GM18502 (cell line): ENCODE measurements at regions not wholly inside any gene's neighbourhood (a gene's known extent, or its start where the extent isn't known, plus 50 kb on each side); places are given as distances from the start of the nearest gene placed in this dataset.
"Not testable (repeated sequence)": the region's sequence is repeated elsewhere in the genome, so short reads cannot be mapped to it uniquely, and the experiment has no call there.

Experiments
- ATAC-seq: cut with Tn5 transposase; IDR thresholded peaks from one replicate; pipeline ENCODE4 v1.9.1; 2021; ENCODE audit warnings: mild to moderate bottlenecking; ENCODE audit not compliant: unreplicated experiment, poor library complexity

GRCh38 chr21:14830307-14830706, 234.5 kb downstream of the NRIP1 start:
- no peak for ATAC-seq

- ATAC-seq: no peak
These were observed 235.1 kb downstream of the NRIP1 start for GRCh38 chr21:14829685-14830084.

GRCh38 chr21:14827468-14827867, 237.3 kb downstream of the NRIP1 start:
- ATAC-seq: no peak

GRCh38 chr21:14826630-14827029, 238.2 kb downstream of the NRIP1 start:
- ATAC-seq: no peak

- ATAC-seq: peak; percentile 73
These were observed 239.3 kb downstream of the NRIP1 start for GRCh38 chr21:14825514-14825974.

- ATAC-seq: no peak
These were observed 240.7 kb downstream of the NRIP1 start for GRCh38 chr21:14824126-14824525.

GRCh38 chr21:14817311-14817710, 247.5 kb downstream of the NRIP1 start:
- ATAC-seq: no peak

DNA sequence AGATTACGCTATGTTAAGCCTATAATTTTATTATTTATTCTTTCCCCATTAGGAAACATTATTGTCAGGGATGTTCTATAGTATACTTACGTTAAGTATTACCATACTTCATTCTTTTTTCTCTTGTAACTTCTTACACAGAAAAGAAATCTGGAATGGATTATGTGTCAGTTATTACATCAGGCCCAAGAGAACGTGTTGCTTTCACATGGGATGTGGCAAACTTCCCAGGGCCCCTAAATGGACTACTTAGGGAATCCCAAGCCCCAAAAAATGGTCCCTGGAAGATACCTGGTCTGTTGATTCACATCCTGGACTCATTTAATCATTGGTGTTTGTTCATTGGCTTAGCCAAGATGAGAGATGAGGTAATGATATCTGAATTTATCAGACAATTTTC, 249.8 kb downstream of the NRIP1 start:
- no peak for ATAC-seq

- ATAC-seq: no peak
These were observed 250.5 kb downstream of the NRIP1 start for GRCh38 chr21:14814282-14814681.

- ATAC-seq: not testable (repeated sequence)
These were observed 258.1 kb upstream of the SAMSN1 start for GRCh38 chr21:14804170-14804569.

DNA sequence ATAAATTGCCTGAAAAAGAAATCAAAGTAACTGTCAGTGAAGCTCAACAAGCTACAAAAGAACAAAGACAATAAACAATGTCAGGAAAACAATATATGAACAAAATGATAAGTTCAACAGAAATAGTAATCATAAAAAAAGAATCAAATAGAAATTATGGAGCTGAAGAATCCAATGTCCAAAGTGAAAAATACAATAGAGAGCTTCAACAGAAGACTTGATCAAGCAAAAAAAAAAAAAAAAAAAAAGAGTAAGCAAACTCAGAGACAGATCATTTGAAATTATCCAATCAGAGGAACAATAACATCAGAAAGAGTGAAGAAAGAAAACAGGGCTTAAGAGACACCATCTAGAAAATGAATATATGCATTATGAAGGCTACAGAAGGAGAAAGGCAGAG, 251.4 kb upstream of the SAMSN1 start:
- ATAC-seq: no peak

GRCh38 chr21:14787312-14787711, 241.2 kb upstream of the SAMSN1 start:
- no peak for ATAC-seq

DNA sequence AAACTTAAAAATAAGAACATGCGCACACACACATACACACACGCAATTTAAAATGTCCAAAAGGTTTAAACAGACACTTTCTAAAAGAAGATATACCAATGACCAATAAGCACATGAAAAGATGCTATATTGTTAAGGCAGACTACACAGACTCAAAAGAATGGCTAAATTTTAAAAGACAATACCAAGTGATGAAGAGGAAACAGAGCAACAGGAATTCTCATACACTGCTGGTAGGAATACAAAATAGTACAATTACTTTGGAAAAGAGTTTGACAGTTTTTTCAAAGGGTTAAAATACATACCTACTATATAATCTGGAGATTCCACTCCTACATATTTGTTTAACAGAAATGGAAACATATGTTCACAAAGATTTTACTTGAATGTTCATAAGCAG, 239.6 kb upstream of the SAMSN1 start:
- no peak for ATAC-seq

GRCh38 chr21:14773777-14774345, 227.7 kb upstream of the SAMSN1 start:
- no peak for ATAC-seq

DNA sequence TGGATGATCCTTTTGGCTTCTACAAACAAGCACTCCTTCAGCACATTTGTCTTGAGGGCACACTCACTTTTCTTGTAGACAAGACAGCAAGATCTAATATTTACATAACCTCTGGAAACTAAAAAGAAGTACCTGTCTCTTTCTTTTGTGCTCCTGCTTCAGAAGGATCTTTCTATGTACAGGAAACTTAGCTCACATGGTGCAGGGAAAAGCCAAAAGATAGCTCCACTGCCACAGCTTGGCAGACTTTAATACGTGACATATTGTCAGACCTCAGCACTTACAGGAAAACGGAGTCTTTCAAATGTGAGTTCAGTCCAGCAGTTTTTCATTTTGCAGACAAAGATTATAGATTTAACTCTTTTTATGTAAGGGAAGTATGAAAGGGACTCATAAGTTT, 225.5 kb upstream of the SAMSN1 start:
- ATAC-seq: no peak

DNA sequence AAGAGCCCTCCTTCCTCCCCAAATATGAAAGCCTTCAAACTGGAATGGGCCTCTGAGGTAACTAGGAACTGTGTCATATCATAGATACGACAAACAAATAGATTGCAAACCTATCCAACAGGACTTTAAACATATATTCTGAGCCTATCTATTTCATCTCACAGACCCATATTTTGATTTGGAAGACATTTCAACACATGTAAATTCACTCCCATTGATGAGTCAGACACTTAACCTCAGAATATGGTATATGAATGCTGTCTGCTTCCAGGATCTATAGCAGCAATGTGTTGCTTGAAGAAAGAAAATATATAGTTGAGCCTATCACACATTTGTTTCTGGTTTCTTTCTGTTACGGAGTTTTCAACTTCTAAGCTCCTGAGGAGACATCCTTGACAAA, 221.9 kb upstream of the SAMSN1 start:
- no peak for ATAC-seq

DNA sequence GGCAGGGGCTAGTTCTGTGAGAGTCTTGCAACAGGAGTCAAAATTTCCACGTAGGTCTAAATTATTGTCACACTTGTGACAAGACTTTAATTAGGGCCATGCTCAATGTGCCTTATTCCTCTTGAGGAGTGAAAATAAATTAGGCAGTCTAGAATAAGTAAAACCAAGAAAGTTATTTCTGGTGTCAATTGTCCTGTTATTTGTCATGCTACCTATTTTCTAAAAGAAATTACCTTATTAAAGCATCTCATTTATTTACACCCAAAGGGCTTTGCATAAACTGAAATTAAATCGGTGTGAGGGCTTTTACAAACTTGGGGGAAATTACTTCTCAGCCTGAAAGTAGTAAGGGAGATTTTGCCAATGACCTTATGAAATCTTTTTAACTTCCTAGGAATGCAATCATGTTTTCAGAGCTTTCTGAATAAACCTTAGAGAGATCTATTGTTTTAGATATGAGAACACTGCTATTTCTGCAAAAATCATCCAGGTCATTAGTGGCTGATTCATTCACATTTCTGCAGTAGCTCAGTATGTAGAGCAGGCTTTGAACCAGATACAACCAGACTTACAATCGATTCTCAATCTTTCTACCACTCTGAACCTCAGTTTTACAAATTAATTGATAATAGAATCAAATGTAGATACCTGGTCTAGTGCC, 221.2 kb upstream of the SAMSN1 start:
- no peak for ATAC-seq

DNA sequence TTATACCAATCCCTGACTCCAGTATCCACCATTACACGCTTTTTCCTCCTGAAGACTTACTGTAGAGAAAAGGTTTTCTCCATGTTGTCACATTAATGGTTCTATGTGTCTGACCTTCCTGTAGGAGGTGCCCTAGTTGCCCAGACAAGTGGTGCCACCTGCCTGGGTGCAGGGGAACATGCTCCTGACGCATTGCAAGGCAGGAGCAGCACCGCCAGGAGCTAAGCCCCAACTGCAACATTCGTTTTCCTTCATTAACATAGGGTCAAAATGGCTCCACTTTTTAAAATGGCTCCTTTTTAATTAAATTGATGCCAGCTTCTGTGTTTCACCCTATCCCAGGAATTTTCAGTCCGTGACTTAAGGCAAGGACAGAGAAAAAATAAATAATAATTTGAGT, 220.1 kb upstream of the SAMSN1 start:
- no peak for ATAC-seq

- peak; percentile 42 for ATAC-seq
These were observed 217.6 kb upstream of the SAMSN1 start for GRCh38 chr21:14763695-14764064.

GRCh38 chr21:14762734-14763694, 216.9 kb upstream of the SAMSN1 start:
- peak; percentile 95 for ATAC-seq

DNA sequence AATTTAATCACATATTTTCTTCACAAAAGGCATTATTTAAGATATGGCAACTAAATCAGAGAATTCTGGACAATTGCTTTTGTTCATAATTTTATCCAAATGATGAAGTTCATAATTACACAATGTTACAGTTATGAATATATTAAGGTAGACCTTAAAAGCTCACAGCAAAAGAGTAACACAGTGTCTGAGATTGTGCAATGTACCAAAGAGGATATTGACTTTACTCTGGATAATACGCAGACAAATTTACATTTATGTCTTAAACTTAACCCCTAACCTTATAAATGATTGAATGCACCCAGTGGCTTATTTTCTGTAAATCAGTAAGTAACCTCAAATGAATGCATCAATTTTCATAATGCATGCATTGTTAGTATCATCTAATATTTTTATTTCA, 216.2 kb upstream of the SAMSN1 start:
- no peak for ATAC-seq
